T47D (cell line): ENCODE measurements at regions not wholly inside any gene's neighbourhood (a gene's known extent, or its start where the extent isn't known, plus 50 kb on each side); places are given as distances from the start of the nearest gene placed in this dataset.
"Not testable (repeated sequence)": the region's sequence is repeated elsewhere in the genome, so short reads cannot be mapped to it uniquely, and the experiment has no call there.

Experiments used
- DNase-seq, 2 experiments: peaks; one replicate each; pipeline versions ENCODE4 v3.0.0 to v3.0.0-alpha.2; 2011 to 2012; ENCODE audit warnings: low read depth in 1 of 2, low spot score in 1 of 2
- JUND ChIP-seq: IDR thresholded peaks from 2 replicates; pipeline ENCODE4 v1.6.1; 2012; ENCODE audit warnings: low read depth
- in situ Hi-C: cut with HindIII; loops from 2 replicates; pipeline ENCODE4 v1.10.0; 2016; ENCODE audit warnings: low sequenced_read_pairs, low pct_unique_long_range_greater_than_20kb

DNA sequence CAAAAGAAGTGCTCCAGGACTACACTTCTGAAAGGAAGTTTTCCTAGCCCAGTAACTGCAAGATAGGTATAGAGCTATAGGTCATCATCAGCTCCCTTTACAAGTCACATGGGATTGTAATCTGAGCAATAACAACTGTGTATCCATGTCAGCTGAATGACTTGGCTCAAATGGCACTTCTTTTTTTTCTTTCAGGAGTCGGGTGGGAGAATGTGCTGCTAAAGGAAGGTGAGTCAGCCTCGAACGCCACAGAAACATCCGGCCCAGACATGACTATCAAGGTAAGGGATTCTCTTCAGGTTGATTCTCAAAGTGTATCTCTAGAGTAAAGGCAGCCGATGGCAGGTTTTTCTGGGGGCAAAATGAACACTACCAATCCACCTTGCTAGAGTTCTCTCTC lies 192.2 kb downstream of the C9orf152 start:
- TF ChIP-seq JUND = no peak
- in situ Hi-C loops = no loop called here
- no peak for DNase-seq

DNA sequence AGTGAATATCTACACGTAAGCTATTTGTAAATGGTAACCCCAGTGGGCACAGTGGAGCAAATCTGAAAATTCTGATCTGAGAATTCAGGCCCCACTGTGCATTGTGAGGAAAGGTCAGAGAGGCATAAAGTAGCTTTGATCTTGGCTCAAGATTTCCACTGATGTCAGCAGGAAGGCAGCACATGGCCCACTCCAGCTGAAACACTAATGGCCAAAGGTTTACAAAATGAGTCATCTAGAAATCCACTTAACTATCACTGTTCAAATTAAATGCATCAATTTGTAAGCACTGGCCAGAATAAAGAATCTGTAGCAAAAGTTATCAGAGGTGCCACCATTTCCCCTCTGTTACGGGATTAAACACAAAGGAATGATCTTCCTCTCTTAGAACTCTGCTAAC lies 191.6 kb downstream of the C9orf152 start:
- no peak for TF ChIP-seq JUND
- DNase-seq = no peak
- in situ Hi-C loops = no loop called here

DNA sequence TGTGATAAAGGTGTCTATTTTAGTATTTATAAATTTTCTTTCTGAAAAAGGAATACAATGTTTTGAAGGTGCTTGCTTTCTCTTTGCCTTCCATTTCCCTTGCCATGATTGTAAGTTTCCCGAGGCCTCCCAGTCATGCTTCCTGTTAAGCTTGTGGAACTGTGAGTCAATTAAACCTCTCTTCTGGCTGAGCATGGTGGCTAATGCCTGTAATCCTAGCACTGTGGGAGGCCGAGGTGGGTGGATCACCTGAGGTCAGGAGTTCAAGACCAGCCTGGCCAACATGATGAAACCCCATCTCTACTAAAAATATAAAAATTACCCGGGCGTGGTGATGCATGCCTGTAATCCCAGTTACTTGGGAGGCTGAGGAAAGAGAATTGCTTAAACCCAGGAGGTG lies 187.7 kb downstream of the C9orf152 start:
- in situ Hi-C loops = not testable (repeated sequence)

DNA sequence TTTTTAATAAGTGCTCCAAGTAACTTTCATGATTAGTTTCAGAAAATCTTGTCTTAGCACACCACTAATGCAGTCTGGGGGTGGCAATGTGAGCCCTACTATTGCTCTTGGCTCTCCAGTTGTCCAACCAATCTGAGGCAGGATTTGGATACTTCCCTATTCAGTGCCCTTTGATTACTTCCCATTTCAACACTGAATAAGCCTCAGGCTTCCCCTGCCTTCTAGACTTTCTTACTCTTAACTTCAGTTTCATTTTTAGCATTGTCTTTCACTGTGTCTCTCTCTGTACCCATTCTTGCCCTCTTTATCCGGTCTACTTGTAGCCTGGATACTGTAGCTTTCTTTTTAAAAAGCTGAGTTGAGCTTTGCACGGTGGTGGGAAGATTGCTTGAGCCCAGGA lies 186.1 kb downstream of the C9orf152 start:
- no peak for TF ChIP-seq JUND
- DNase-seq = no peak
- in situ Hi-C loops = no loop called here

More for the DNA sequence above, 187.7 kb downstream of the C9orf152 start:
- DNase-seq = not testable (repeated sequence)

DNA sequence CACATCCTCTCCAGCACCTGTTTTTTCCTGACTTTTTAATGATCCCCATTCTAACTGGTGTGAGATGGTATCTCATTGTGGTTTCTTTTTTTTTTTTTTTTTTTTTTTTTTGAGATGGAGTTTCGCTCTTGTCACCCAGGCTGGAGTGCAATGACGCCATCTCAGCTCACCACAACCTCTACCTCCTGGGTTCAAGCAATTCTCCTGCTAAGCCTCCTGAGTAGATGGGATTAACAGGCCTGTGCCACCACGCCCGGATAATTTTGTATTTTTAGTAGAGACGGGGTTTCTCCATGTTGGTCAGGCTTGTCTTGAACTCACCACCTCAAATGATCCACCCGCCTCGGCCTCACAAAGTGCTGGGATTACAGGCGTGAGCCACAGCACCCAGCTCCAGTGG lies 184.7 kb downstream of the C9orf152 start:
- DNase-seq, in situ Hi-C loops: not testable (repeated sequence)

DNA sequence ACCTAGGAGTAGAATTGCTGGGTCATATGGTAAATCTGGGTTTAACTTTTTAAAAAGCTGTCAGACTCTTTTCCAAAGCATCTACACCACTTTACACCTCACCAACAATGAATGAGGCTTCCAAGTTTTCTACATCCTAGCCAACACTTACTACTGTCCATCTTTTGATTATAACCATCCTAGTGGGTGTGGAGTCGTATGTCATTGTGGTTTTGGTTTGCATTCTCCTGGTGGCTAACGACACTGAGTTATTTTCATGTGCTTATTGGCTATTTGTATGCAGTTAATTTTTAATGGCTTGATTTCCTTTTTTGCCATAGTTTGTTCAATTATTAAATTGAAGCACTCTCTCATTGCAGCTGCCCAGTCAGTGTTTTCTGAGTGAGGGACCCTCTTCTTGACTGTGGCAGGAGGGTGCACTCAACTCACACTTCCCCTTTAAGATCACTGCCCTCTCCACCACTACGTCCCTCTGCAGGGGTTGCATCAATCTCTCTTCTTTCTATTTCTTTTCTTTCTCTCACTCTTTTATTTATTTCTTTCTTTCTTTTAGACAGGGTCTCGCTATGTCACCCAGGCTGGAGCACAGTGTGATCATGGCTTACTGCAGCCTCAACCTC lies 182.3 kb downstream of the C9orf152 start:
- in situ Hi-C loops = no loop called here
- TF ChIP-seq JUND = no peak
- DNase-seq = no peak

DNA sequence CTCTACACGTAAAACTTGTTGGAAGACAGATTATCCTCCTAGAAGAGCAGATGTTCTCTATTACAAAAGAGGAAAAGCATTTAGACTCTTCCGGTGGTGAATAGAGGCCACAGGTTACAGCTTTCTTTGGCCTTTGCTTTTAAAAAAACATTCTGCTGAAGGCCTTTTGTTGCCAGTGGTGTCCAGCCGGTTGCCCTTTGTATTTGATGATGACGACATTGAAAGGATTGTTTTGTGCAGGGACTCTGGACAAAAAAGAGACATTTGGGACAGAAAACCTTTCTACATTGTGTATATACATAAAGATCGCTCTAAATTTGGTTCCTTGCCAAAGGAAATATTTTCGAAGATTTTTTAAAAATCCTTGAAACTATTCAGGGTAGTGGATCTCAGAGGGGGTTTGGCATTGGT lies 180.3 kb downstream of the C9orf152 start:
- DNase-seq = no peak
- in situ Hi-C loops = no loop called here
- no peak for TF ChIP-seq JUND

DNA sequence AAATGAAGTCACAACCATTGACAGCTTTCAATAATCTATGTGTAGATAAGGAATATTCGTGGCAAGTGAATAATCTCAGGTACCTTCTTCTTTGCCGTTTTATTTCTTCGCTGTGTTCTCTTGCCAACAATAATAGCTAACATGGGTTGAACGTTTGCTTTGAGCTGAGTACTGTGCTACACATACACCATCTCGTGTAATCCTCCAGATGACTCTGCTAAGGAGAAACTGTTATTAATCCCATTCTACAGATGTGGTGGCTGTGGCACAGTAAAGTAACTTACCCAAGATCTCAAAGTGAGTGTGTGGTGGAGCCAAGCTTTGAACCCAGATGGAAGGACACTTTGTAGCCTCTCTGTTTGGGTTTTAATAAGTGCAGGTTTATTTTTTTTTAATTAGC lies 179.7 kb downstream of the C9orf152 start:
- in situ Hi-C loops = no loop called here
- no peak for DNase-seq
- no peak for TF ChIP-seq JUND

DNA sequence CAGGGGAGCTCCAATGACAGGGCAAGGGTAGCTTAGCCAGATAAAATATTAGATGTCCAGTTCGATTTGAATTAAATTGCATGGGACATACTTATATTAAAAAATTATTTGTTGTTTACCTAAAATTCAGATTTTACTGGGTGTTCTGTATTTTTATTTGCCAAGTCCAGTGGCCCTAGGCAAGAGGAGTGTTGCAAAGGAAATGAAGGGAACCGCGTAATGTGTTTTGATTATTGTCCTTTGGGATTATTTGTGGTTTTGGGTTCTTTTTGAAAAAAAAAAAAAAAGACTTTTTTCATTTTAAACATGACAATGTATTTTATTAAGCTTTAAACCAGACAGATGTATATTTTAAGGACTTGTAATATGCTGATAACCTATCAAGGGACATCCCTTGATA lies 179.3 kb downstream of the C9orf152 start:
- TF ChIP-seq JUND = no peak
- no peak for DNase-seq
- in situ Hi-C loops = no loop called here

DNA sequence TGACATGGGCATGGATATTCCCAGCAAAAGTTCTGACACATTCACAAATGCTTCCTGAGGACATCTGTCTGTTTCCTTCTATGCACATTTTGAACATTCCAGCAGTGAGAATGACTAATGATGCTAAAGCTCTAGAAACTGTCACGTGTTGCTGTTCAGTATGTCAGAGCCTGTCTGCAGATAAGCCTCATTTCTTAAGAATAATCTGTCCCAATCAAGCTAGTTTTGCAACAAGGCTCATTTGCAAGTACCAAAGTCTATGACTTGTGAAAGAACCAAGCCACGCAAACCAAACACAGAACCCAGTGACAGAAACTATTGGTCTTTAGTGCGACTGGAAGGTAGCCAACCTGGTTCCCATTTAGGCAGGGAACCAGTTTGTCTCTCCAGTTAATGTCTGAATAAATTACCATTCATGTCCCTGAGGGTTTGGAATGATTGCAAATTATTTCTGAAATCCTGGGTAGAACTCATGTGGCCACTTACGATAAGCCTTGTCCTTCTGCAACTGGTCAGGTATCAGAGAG lies 178.5 kb downstream of the C9orf152 start:
- DNase-seq = no peak
- TF ChIP-seq JUND = no peak
- in situ Hi-C loops = no loop called here

DNA sequence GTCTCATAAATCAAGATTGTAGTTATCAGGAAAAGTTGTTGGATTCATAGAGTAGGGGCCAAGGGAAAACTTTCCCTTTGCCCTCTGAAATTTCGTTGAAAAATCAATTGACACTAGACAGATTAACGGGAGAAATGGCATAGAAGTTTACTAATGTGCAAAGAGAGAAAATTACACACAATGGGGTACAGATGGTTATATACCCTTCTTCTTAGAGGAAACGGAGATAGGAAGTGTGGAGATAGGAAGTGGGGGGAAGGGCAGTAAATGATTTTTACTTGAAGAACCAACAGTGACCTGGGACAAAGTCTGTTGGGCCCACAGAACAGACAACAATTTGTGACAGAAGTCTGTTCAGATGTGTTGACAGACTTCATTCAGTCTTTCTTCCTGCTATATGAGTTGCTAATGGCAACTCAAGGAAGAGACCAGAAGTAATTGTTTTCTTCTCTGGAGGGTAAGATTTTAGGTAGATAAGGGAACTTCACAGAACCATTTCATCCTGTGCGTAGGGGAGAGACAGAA lies 177.9 kb downstream of the C9orf152 start:
- DNase-seq = no peak
- in situ Hi-C loops = no loop called here
- TF ChIP-seq JUND = no peak

DNA sequence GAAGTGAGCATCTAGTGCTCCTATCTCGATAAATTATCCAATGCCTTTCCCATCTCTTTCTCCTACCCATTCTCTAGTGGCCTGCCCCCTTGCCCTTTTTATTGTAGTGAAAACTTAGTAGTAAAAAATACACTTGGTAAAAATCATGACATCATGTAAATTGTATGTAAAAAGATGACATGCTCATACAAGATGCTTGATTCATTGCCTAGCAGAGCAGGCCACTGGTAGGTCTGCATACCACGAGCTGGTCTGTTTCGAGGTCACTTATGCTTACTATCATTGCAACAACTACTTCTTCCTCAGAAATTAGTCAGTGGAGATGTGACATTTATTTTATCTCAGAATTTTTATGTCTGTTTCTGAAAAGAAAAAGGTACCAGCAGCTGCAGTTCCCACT lies 177.3 kb downstream of the C9orf152 start:
- DNase-seq = no peak
- in situ Hi-C loops = no loop called here
- TF ChIP-seq JUND = no peak

DNA sequence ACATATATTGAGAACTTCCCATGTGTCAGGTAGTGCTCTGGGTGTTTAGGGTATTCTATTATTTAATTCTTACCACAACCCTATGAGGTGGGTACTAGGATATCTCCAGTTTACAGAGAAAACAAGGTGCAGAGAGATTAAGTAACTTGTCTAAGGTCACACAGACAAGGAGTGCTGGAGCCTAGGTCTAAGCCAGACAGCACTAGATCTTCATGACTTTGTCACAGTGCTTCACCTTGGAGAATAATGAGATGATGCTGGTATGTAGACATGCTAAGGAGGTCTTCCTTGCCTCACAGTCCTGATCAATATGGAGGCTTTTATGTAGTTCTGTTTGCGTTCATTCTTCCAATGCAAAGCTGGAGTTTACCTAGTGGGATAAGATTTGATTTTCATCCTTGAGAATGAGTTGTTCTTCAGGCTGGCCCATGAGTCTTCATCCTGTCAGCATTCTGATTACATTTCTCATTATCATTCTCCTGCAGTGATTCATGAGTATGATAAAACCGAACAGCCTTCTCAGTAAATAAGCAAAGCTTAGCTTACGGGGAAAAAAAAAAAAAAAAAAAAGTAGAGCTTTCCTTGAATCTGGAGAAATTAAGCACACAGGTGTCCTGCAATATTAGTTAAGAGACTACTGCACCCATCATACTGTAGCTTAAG lies 176.3 kb downstream of the C9orf152 start:
- no peak for TF ChIP-seq JUND
- in situ Hi-C loops = no loop called here
- DNase-seq = no peak

DNA sequence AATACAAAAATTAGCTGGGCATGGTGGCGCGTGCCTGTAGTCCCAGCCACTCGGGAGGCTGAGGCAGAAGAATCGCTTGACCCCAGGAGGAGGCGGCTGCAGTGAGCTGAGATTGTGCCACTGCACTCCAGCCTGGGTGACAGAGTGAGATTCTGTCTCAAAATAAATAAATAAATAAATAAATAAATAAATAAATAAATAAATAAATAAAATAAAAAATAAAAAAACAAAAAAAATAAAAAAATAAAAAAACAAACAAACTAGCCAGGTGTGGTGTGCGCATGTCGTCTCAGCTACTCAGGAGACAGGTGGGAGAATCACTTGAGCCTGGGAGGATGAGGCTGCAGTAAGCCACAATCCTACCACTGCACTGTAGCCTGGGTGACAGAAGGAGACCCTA lies 175.4 kb downstream of the C9orf152 start:
- DNase-seq, in situ Hi-C loops: not testable (repeated sequence)
